Panc1 (cell line): ENCODE measurements at regions not wholly inside any gene's neighbourhood (a gene's known extent, or its start where the extent isn't known, plus 50 kb on each side); places are given as distances from the start of the nearest gene placed in this dataset.

Source experiments
- ATAC-seq: fragments of 200-7000 bp; cut with Tn5 transposase; 2 replicates; pipeline ENCODE4 v1.9.1; 2020; ENCODE audit warnings: mild to moderate bottlenecking, moderate library complexity
- BruUV-seq: library from RNA; stranded (reverse); fragments of 400-500 nt; replicated peaks from 2 replicates; lab custom pipeline; 2021; lab: Mats Ljungman, UMichigan
- CTCF ChIA-PET: fragments of 300-600 bp; sonication (Branson Sonifier 250); formaldehyde crosslinking; loops from one replicate; lab custom pipeline; 2022; ENCODE audit warnings: antibody characterized with exemption; lab: Charles Lee
- POLR2A ChIA-PET: fragments of 300-600 bp; sonication (Branson Sonifier 250); formaldehyde crosslinking; loops from one replicate; lab custom pipeline; 2022; ENCODE audit warnings: antibody characterized with exemption; lab: Charles Lee
- DNase-seq: peaks from one replicate; pipeline ENCODE4 v3.0.0-alpha.2; 2010; ENCODE audit warnings: low read depth, low spot score
- H3K27ac ChIP-seq: 2 replicates; pipeline ENCODE4 v1.5.1; 2011; ENCODE audit warnings: mild to moderate bottlenecking, low read length, inconsistent platforms
- H3K27me3 ChIP-seq: fragments of 200-500 bp; sonication (Bioruptor generic); 2 replicates; pipeline ENCODE4 v1.6.0; 2014; ENCODE audit warnings: low read length, inconsistent platforms; ENCODE audit not compliant: control insufficient read depth, insufficient read depth
- H3K36me3 ChIP-seq: fragments of 200-500 bp; sonication (Bioruptor generic); 2 replicates; pipeline ENCODE4 v1.5.1; 2014; ENCODE audit warnings: inconsistent platforms, mild to moderate bottlenecking, low read length, moderate library complexity; ENCODE audit not compliant: control insufficient read depth, insufficient read depth
- H3K4me1 ChIP-seq: 2 replicates; pipeline ENCODE4 v1.5.1; 2011; ENCODE audit warnings: inconsistent platforms, mild to moderate bottlenecking, low read length, moderate library complexity; ENCODE audit not compliant: control insufficient read depth, insufficient read depth
- H3K4me3 ChIP-seq, 2 experiments: 2 replicates each; pipeline ENCODE4 v1.5.1; 2011 to 2012; ENCODE audit warnings: low read depth in 2 of 2, low read length in 2 of 2, mild to moderate bottlenecking in 2 of 2, inconsistent platforms in 1 of 2, moderate library complexity in 1 of 2
- H3K9me3 ChIP-seq: fragments of 200-500 bp; sonication (Bioruptor generic); 2 replicates; pipeline ENCODE4 v1.5.1; 2014; ENCODE audit warnings: low read depth, mild to moderate bottlenecking, inconsistent platforms, low read length, moderate library complexity; ENCODE audit not compliant: control insufficient read depth, insufficient read depth
- CTCF ChIP-seq: fragments of 450-650 bp; IDR thresholded peaks from 2 replicates; pipeline ENCODE4 v1.5.1; 2017; ENCODE audit warnings: mild to moderate bottlenecking
- POLR2AphosphoS5 ChIP-seq: IDR thresholded peaks from 2 replicates; pipeline ENCODE4 v1.6.1; 2012; ENCODE audit warnings: mild to moderate bottlenecking, low read depth, low read length, moderate library complexity
- REST ChIP-seq, 2 experiments: IDR thresholded peaks; 2 replicates each; pipeline ENCODE4 v1.6.1; 2011 to 2012; ENCODE audit warnings: low read depth in 2 of 2, control low read depth in 1 of 2, low read length in 1 of 2, mild to moderate bottlenecking in 1 of 2, moderate library complexity in 1 of 2; ENCODE audit not compliant: insufficient read depth in 1 of 2
- SIN3A ChIP-seq: IDR thresholded peaks from 2 replicates; pipeline ENCODE4 v1.6.1; 2012; ENCODE audit warnings: low read depth, mild to moderate bottlenecking, low read length, moderate library complexity, borderline replicate concordance; ENCODE audit not compliant: insufficient read depth
- TCF7L2 ChIP-seq: IDR thresholded peaks from 2 replicates; pipeline ENCODE4 v1.6.1; 2011; ENCODE audit warnings: mild to moderate bottlenecking, low read depth, low read length, inconsistent platforms
- in situ Hi-C: cut with HindIII; loops from 2 replicates; pipeline ENCODE4 v1.10.0; 2016; ENCODE audit warnings: low sequenced_read_pairs, low pct_unique_long_range_greater_than_20kb
- intact Hi-C: fragments of 100-400 bp; cut with micrococcal nuclease; formaldehyde crosslinking; loops from one replicate; pipeline ENCODE4 v1.10.0; 2022; ENCODE audit not compliant: unreplicated experiment

DNA sequence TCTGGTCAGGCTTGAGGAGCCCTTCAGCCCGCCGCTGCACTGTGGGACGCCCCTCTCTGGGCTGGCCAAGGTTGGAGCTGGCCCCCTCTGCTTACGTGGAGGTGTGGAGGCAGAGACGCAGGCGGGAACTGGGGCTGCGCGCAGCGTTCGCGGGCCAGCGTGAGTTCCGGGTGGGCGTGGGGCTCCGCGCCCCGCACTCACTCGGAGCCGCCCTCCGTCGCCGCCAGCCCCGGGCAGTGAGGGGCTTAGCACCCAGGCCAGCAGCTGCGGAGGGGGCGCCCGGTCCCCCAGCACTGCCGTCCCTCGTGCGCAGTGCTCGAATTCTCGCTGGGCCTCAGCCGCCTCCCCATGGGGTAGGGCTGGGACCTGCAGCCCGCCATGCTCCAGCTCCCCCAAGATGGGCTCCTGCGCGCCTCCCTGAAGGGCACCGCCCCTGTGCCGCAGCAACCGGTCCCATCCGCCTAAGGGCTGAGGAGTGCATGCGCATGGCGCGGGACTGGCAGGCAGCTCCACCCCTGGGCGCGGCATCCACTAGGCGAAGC is 695.9 kb downstream of the EPHA7 start:
- in situ Hi-C loops: no loop called here
- no TSS peak for BruUV-seq
- H3K36me3 ChIP-seq: no peaks in the 10 kb centered on the region
- intact Hi-C loops: no loop called here
- H3K4me3 ChIP-seq: no peak overlapping the region
- ATAC-seq (no peak), DNase-seq (no peak)
- no peak overlapping the region for H3K27ac ChIP-seq
- TF ChIP-seq POLR2AphosphoS5 (no peak), SIN3A (no peak), REST (IDR thresholded peaks at IDR 0.05; ENCODE audit: insufficient read depth in 1 of 2, low read depth in 2 of 2, low read length in 1 of 2) (no peak), CTCF (no peak), TCF7L2 (no peak)
- H3K9me3 ChIP-seq: no peaks in the 10 kb centered on the region
- CTCF ChIA-PET: no interaction called here
- POLR2A ChIA-PET: no interaction called here
- H3K27me3 ChIP-seq: no peaks in the 10 kb centered on the region
- H3K4me1 ChIP-seq: no peaks in the 10 kb centered on the region

DNA sequence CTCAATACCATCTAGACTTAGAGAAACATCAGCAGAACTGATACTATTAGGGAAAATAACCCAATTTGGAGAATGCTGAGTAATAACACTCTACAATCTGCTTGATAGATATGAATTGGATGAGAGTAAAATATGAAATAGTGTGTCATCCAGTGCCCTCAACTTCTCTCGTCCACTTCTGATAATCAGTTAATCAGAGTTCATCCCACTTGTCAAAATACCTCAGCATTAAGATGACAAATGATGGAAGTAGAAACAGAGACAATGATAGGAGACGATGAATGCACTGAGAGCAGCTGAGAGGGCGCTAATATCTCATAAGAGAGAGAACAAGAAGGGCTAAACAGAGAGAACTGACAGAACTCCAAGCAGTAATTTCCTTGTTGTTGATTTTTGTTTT is 699.6 kb downstream of the EPHA7 start:
- Histone ChIP-seq H3K4me3 (no peak overlapping the region), H3K9me3 (no peaks in the 10 kb centered on the region), H3K4me1 (no peaks in the 10 kb centered on the region), H3K36me3 (no peaks in the 10 kb centered on the region), H3K27me3 (no peaks in the 10 kb centered on the region), H3K27ac (no peak overlapping the region)
- TF ChIP-seq TCF7L2 (no peak), CTCF (no peak), SIN3A (no peak), REST (IDR thresholded peaks at IDR 0.05; ENCODE audit: insufficient read depth in 1 of 2, low read depth in 2 of 2, low read length in 1 of 2) (no peak), POLR2AphosphoS5 (no peak)
- ChIA-PET CTCF (no interaction called here), POLR2A (no interaction called here)
- ATAC-seq (no peak), DNase-seq (no peak)
- in situ Hi-C loops: no loop called here
- no TSS peak for BruUV-seq
- intact Hi-C loops: no loop called here
